HG03108 (cell line): ENCODE measurements at regions not wholly inside any gene's neighbourhood (a gene's known extent, or its start where the extent isn't known, plus 50 kb on each side); places are given as distances from the start of the nearest gene placed in this dataset.
"Not testable (repeated sequence)": the region's sequence is repeated elsewhere in the genome, so short reads cannot be mapped to it uniquely, and the experiment has no call there.

Experiments
- ATAC-seq: cut with Tn5 transposase; IDR thresholded peaks from one replicate; pipeline ENCODE4 v1.9.1; 2021; ENCODE audit warnings: moderate library complexity; ENCODE audit not compliant: unreplicated experiment

DNA sequence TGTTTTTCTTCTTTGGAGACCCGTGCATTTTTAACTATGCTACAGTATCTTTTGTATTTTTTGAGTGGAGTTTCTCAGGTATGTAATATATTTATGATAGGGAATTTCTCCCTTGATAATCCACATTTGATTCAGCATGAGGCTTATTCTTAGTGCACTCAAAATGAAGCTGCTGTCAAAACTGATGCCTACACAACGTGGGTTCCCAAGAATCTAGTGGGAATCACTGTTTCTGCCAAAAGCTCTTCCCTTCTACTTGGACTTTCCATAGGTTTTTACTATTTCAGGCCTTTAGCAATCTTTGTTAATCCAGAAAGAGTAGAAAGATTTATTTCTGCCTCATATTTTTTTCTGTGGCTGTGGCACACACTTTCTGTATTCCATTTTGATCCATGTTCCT is 1003.7 kb downstream of the SLITRK5 start:
- ATAC-seq: no peak

DNA sequence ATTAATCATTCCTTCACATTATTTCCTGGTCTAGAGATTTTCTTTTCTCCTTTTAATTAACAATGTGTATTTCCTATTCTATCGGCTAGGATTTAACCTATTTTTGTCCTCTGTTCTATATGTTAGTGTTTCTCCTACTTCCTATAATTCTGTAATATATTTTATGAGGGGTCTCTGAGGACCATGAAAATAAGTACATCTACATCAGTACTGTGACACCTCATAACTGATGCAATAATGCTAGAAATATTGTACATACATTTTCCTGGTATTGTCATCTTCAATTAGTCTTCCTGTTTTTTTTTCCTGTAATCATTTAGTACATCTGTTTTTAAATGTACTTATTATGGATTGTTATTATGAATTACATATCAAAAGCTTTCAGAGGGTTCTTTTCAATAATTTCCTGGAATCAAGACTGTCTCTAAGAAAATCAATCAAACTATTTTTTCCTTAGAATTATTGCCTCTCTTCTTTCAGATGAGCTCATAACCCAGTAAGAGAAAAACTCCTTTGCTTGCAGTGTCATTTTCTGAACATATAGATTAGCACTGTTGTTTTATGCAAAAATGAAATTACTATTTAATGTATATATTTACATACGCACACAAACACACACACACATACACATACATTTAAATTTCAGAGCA is 1004.3 kb downstream of the SLITRK5 start:
- ATAC-seq: no peak

DNA sequence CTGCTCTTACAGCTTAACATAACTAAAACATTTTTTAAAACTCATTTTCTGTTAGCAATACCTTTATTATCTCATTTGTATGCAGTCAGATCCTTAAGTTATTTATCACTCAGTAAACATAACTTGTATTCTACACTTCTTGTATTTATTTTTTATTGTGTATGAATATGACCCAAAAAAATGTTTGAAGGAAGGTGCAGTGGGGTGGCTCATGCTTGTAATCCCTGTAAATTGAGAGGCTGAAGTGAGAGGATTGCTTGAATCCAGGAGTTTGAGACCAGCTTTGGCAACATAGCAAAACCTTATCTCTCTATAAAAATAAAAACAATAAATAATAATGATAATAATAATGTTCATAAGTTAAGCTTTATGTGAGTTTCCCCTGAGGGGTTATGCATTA is 1004.8 kb downstream of the SLITRK5 start:
- ATAC-seq: no peak

DNA sequence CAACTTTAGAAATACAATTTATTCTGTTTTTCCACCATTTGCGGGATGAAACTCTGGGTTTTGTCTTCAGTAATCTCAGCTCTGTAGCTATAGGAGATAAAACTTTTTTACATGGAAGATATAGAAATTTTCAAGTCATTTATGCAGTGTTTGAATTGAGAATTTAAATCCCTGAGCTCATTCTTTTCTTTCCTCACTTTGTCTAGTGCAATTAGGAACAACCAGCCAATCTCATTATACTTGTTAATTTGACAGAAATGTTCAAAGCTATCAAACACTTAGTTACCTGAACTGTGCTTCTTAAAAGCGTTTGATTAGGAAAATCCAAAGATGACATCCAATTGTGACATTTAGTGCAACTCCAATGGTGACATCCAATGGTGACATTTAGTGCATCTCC is 1014.3 kb downstream of the SLITRK5 start:
- no peak for ATAC-seq

DNA sequence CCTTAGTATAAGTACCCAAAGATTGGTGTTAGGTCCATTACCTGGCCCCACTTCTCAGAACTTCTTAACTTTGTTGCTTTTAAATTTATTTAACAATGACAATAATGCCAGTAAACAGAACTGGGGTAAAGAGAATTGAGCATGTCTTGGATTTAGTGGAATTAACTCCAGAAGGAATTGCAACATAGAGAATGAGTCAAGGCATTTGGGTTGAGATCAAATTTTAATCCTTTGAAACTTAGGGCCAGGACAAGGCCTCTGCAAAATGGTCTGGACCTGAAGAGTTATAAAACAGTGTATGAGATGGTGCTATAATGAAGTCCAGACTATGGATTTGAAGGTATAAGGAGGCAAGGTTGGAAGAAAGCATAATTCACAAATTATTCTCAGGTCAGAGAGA is 1030.4 kb downstream of the SLITRK5 start:
- no peak for ATAC-seq

DNA sequence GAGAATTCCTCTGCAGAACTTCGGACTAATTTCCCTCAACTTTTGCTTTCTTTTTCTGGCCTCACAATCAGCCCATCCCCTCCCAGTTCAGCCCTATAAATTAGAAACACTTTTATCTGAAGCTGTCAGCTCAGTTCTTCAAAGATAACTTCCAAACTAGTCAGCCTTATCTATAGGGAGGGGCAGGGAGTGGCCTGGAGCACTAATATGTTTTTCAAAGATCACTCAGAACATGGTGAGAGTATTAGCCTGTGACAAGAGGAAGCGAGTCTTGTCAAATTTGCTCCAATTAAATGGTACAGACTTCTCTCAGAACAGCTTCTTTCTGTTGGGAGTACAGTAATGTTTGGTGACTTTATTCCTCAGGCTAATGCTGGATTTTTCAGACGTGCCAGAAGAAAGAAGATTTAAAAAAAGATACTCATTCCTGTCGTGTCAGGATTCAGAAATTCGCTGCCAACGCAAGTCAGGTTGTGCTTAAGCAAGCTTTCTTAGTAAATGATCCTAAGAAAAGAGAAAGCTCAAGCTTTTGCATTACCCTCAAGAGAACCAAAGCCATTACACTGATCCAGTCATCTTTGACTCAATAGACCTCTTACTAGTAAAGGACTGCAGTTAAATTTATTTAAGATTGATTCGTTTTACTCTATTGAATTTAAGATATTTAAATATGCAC is 1033.6 kb downstream of the SLITRK5 start:
- no peak for ATAC-seq

DNA sequence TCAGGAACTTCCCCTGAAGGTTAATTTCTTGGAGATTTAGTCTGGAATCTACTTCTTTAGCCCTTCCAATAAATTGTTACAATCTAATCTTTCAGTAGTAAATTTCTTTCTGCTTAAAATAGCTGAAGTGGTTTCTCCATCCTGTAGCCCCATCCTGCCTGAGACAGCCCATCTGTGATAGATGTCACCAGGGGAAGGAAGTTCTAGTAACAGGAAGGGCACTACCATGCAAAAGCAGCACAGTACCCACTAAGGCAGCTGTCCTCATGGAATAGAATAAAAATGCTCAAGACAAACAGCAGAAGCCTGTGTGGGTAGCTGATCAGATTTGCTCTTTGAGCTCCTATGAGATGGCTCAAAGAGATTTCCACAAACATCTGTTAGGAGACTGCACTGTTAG is 1036.5 kb downstream of the SLITRK5 start:
- no peak for ATAC-seq

DNA sequence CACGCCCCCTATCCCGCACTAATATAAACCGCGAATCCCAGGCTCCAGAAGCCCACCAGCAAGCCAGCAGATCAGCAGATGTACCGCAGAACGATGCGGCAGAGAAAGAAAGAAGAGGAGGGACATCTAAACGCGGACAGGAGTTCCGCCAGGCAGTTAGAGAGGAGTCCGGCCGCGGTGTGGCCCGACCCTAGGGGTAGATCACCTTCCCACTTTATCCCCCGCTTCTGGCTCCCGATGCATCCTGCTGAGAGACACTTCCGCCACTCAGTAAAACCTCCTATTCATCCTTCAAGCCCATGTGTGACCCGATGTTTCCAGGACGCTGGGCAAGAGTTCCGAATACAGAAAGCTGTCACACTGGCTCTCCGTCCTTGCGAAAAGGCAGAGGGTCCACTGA is 1046.8 kb downstream of the SLITRK5 start:
- no peak for ATAC-seq

DNA sequence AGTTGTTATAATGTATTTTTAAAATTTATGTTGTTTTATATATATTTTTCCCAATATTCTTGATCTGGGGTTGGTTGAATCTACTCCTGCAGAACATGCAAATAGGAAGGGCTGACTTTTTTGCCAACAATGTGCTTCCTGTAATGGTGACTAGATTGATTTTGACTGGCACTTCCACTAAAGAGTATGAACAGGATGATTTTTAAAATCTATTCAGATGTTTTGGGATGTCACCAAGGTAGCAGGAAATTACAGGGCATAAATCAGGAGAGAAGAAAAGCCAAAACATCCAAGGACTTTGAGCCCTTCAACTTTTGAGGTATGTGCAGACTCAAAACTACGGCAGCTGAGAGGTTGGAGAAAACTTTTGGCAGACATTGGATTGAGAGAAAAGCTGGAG is 1047.6 kb downstream of the SLITRK5 start:
- no peak for ATAC-seq

DNA sequence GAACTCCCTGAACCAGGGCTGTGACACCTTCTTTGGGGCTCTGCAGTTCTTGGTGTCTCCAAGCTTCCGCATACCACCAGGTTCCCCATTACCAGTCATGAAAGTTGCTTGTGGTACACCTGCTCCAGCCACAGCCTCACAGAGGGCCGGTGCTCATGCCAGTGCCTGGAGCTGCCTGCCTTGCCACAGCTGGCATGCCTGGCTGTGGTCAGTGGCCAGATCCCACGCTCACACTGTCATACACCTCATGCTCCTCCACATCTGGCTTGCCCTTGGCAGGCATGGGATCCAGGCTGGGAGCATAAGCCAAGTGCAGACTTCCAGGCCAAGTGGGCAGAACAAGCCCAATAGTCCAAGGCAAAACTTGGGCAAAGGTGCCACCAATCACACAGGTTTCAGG is 1054.9 kb downstream of the SLITRK5 start:
- no peak for ATAC-seq

DNA sequence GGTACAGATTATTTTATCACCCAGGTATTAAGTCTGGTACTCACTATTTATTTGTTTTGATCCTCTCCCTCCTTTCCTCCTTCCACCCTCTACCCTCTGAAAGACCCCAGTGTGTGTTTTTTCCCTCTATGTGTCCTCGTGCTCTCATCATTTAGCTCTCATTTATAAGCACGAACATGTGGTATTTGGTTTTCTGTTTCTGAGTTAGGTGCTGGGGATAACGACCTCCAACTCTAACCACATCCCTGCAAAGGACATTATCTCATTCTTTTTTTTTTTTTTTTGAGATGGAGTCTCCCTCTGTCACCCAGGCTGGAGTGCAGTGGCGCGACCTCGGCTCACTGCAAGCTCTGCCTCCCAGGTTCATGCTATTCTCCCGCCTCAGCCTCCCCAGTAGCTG is 1056.1 kb downstream of the SLITRK5 start:
- ATAC-seq: not testable (repeated sequence)

DNA sequence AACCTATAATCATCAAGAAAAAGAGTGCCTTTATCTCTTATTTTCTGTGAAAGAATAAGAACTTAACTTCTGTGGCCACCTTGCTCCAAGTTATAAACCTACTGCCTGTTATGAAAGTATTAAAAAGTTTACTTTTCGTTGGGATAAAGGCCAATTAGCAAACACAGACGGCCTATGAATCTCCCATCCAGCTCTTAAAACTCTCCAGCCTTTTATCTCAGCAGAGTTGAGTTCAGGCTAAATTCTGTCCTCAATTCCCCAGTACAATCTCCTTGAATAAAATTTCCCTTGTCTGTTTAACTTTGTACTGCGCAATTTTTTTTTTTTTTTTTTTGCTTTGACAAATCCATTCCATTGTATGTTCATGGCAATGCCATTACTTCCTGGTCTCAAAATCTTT is 1058.4 kb downstream of the SLITRK5 start:
- no peak for ATAC-seq

DNA sequence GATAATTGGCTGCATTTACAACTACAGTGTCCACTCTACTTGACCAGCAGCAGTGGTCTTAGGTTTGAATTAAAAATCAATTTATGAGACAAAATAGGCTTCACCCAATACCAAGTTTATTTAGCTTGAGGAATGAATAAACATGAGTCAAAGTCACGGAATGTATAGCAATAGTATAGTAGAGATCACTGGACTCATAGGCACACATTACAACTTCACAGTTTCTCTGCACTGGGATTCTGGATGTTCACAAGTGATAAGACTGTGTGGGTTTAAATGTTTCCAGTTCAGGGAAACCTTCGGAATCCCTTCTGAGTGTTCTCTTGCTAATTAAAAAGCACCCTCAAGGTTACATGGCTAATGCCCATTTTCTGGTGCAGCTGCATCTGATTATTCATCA is 1064.9 kb downstream of the SLITRK5 start:
- no peak for ATAC-seq

DNA sequence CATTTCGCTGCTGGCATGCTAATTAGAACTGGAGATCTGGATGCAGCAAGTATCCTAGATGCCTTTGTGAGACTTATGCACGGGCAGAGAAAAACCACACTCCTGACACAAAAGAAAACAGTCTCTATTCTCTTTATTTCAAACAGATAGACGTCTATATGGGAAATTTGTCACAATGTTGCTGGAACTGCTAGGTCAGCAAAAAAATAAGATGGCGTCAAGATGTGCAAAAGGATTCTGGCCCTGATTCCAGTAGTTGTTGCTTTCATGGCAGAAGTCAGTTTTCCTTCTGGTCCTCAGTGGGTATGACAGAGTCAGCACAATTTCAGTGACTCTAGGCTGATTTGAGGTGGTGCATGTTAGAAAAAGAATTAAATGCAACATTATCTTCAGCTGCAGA is 1068.0 kb downstream of the SLITRK5 start:
- no peak for ATAC-seq

DNA sequence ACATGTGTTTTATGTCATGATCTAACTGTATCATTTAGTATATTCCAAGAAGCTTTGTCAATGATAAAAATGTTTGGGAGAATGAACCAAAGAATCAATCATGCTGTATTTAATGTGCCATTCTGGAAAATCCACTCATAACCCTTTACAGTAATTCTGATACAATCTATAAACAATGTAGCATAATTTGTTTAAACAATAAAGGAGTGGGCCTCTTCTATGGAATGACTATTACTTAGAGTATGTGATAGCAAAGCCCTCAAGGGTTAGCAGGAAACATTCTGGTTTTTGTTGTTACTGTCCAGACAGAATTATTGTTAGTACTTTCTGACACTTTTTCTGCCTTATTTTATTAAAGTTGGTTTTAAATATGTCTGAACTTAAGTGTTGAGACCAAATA is 1073.1 kb downstream of the SLITRK5 start:
- ATAC-seq: no peak

DNA sequence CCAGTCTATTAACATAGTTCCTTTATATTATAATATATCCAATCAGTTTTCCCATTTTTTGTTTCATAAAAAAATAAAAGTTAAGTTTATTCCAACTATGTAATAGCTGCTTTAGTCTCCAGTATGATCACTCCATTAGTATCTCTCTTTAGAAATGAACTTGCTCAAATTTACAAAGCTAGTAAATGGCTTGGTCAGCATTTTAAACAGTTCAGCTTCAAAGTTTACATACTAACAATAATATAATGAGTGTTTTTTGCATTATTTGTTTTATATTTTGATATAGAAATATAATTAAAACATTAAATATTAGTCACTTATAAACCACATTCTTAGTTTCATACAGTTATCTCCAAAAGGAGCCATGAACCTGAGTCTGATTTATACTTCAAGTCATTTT is 1073.8 kb downstream of the SLITRK5 start:
- no peak for ATAC-seq

DNA sequence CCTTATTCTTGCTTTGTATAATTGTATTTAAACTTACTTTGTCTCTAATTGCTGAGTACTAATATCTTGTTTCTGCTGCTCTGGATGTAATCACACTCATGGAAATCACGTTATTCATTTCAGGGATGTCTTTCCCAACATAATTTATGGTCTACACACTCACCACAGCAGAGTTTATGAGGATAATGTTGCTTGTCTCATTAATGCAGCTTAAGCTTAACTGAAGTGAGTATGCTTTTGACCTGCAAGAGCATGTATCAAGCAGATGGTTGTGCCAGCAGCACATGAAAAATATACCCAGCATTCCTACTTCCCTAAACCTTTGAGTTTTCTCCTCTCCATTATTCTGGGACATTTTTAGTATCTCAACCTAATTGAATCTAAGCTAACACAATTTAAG is 1080.9 kb downstream of the SLITRK5 start:
- no peak for ATAC-seq

DNA sequence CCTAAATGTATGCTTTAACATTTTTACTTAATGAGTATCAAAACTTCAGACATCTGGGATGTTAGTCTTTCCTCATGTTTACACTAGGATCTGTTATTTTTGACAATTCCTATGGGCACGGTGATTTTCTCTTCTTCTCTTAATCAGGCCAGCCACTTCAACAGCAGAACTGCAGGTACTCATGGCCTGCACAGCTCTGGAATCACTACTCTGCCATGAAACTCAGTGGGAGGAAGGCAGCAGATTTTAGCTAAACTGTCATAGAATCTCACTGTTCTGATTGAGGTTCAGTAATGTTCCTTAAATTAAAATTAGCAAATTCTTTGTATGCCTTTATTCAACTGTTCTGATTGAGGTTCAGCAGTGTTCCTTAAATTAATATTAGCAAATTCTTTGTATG is 1083.0 kb downstream of the SLITRK5 start:
- ATAC-seq: no peak

DNA sequence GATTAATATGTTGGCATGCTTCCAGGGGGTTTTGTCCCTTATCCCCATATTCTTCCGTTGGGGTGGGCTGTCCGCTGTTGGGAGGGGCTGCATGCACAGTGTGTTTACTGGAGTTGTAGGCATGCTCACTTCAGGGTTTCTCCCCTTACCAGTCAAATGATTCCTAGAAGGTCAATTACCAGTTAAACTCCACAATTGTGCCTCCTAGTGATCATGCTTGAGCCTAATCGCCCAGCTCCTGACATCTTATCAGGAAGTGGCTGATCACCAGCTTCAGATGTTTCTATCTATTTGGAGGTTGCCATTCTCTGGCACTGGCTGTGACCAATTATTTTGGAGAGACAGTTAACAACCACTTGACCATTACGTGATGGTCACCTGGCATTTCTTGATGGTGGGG is 1090.0 kb downstream of the SLITRK5 start:
- ATAC-seq: no peak

DNA sequence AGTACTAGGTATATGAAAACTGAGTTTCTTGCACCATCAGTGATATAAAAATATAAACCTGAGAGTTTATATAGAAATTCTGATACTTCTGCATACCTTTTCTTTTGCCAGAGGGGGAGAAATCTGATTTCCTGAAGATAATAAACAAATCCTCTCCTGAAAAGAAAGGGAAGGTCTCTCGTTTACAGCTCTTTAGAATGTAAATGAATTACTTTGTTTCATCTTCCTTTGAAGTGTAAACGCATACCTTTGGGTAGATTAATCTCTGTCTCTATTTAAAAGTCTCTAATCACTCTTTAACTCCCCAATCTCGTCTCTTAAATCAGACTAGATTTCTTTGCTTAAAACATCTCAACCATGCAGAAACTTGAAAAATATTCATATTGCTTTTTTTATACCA is 1092.9 kb downstream of the SLITRK5 start:
- ATAC-seq: no peak

DNA sequence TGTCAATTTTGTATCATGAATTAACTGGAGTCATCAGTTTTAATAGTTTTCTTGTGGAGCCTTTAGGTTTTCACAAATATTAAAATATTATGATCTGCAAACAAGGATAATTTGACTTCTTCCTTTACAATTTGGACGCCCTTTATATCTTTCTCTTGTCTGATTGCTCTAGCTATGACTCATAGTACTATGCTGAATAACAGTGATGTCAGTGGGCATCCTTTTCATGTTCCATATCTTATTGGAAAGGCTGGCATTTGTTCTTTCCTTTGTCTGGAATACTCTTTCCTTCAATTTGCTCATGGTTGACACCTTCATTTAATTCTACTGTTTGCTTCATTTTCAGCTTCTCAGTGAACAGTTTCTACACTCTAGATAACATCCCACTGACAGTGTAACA is 1129.3 kb downstream of the SLITRK5 start:
- no peak for ATAC-seq

DNA sequence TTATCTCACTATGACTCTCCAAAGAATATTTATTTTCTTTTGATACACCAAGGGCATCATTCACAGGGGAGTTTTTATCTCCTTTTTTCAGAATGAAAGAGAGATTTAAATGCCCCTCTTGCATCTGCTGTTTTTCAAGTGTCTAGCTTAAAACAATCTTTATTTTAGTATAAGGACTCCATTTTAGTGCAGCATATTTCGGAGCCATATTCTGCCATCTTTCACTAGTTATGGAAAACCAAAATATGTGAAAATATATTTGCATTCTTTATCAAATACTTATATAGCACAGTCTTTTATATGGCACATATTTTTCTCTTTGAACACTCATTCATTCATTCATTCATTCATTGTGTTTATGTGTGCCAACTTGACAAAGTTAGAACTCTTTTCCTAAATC is 1130.2 kb downstream of the SLITRK5 start:
- ATAC-seq: no peak

DNA sequence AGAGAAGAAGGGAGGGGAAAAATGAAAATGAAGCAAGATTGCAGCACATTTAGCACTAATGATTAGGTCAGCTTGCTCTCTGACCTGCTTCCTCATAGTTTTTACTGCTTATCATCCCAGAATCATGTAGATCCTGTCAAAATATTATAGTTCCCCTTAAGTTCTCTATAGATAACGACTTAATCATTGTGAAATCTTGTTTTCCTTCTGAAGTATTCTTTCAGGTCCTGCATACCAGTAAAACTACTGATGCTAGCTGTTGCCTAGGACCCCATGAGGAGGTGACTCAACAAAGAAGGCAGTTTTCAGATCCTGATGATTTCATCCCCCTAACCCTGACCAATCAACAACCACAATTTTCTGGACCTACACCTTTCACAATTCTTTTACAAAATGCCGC is 1131.7 kb downstream of the SLITRK5 start:
- ATAC-seq: no peak
